ENCODE measurements at regions not wholly inside any gene's neighbourhood (a gene's known extent, or its start where the extent isn't known, plus 50 kb on each side); places are given as distances from the start of the nearest gene placed in this dataset.
"Not testable (repeated sequence)": the region's sequence is repeated elsewhere in the genome, so short reads cannot be mapped to it uniquely, and the experiment has no call there.

- no peak for DNase-seq (ENCODE audit: low read depth)
Measured at GRCh38 chr16:13471036-13471435, 448.9 kb upstream of the ERCC4 start.

GRCh38 chr16:13478991-13479390 lies 441.0 kb upstream of the ERCC4 start:
- DNase-seq (ENCODE audit: low read depth): no peak

- no peak for DNase-seq (ENCODE audit: low read depth)
Measured at GRCh38 chr16:13479549-13479948, 440.4 kb upstream of the ERCC4 start.

- no peak for DNase-seq (ENCODE audit: low read depth)
Measured at GRCh38 chr16:13480801-13481200, 439.2 kb upstream of the ERCC4 start.

- no peak for DNase-seq (ENCODE audit: low read depth)
Measured at GRCh38 chr16:13483121-13483520, 436.8 kb upstream of the ERCC4 start.

DNA sequence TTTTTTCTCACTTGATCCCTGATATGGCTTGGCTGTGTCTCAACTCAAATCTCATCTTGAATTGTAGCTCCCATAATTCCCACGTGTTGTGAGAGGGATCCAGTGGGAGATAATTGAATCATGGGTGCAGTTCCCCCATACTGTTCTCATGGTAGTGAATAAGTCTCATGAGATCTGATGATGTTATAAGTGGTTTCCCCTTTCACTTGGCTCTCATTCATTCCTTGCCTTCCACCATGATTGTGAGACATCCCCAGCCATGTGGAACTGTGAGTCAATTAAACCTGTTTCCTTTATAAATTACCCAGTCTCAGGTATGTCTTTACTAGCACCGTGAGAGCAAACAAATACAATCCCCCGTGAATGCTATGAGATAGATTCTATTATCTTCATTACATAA lies 430.5 kb upstream of the ERCC4 start:
- DNase-seq (ENCODE audit: low read depth): not testable (repeated sequence)

- DNase-seq (ENCODE audit: low read depth): no peak
Measured at GRCh38 chr16:13492046-13492445, 427.9 kb upstream of the ERCC4 start.

- no peak for DNase-seq (ENCODE audit: low read depth)
Measured at GRCh38 chr16:13503960-13504635, 415.9 kb upstream of the ERCC4 start.

DNA sequence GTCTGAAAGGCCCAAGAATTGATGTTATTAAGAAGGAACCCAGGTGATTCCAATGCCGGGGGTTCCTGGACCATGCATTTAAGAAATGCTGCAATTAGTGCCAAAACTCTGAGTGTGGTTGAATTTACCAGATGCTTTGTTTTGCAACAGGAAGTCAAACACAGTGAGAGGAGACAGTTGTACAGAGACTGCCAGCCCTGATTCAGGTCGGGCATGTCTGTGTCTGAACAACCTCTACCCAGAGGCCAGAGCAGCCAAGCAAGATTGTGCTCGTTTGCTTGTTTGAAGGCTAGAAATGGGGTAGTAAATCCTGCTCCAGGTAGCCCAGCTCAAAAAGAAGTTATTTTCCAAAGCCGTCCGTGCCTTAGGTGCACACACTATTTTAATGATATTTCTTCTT lies 412.4 kb upstream of the ERCC4 start:
- DNase-seq (ENCODE audit: low read depth): no peak

- DNase-seq (ENCODE audit: low read depth): no peak
Measured at GRCh38 chr16:13510425-13511151, 409.4 kb upstream of the ERCC4 start.

- no peak for DNase-seq (ENCODE audit: low read depth)
Measured at GRCh38 chr16:13517841-13518240, 402.1 kb upstream of the ERCC4 start.

DNA sequence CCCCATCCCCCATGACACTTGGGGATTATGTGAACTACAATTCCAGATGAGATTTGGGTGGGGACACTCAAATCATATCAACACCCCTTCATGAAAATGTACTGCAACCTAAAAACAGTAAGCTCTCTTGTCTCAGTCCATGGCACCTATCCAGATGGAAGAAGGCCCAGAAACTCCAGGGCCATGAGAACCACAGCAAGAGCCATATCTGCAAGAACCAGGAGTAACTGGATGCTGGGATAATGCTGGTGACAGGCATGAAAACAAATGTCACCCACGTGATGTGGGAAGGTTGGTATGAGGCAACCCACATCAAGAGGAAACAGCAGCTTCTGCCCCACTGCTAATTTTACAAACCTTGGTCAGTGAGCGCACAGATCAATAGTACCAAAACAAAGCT lies 400.1 kb upstream of the ERCC4 start:
- DNase-seq (ENCODE audit: low read depth): no peak

- DNase-seq (ENCODE audit: low read depth): no peak
Measured at GRCh38 chr16:13521356-13521755, 398.6 kb upstream of the ERCC4 start.

GRCh38 chr16:13527332-13527731 lies 392.6 kb upstream of the ERCC4 start:
- DNase-seq (ENCODE audit: low read depth): no peak

DNA sequence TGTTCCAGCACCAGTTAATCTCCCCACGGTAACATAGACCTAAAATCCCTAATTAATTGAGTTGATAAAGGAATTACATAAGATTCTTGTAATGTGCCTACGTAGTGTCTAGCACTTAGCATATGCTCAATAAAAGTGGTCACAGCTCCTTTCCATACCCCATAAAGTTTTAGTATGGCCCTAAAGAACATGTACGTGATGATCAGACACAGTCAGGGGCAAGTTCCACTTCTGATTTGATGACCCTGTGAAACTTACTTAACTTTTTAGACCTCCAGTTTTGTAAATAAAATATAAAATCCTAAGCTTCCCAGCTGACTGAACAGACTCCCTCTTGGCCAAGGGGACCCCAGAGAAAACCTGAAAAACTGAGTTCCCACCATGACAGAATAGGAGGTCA lies 391.3 kb upstream of the ERCC4 start:
- DNase-seq (ENCODE audit: low read depth): no peak

- DNase-seq (ENCODE audit: low read depth): no peak
Measured at GRCh38 chr16:13529193-13529982, 390.6 kb upstream of the ERCC4 start.

GRCh38 chr16:13540771-13541170 lies 379.2 kb upstream of the ERCC4 start:
- DNase-seq (ENCODE audit: low read depth): no peak

DNA sequence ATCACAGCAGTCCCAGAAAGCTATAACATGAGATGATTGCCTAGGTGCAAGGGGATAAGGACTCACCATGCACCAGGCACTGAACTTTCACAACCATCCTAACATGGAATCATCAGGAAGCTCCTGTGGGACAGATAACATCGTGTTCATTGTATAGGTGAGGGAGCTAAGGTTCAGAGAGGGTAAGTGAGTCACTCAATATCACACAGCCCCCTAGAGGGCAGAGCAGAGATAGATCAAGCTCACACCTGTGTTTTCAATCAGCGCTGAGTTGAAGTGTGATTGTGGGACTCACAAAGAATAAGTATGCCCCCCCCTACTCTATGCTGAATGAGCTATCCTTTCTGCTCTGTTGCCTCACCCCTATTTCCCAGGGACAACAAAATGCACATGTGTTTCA lies 377.7 kb upstream of the ERCC4 start:
- DNase-seq (ENCODE audit: low read depth): no peak

DNA sequence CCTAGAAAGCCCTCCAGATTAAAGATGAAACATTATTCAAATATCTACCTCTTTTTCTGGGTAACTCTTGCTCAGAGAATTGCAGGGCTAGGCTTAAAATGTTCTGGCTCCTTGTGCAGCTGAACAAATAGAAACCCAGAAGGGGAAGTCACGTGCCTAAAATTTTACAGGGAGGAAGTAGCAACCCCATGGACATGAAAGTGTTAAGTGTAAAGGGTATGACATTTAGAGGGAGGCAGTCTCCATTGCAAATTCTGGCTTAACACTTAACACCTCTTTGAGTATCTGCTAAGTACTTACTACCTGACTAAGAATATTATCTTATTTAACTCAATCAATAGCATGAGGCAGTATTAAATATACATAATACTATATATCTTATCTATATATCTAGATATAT lies 376.1 kb upstream of the ERCC4 start:
- DNase-seq (ENCODE audit: low read depth): no peak

DNA sequence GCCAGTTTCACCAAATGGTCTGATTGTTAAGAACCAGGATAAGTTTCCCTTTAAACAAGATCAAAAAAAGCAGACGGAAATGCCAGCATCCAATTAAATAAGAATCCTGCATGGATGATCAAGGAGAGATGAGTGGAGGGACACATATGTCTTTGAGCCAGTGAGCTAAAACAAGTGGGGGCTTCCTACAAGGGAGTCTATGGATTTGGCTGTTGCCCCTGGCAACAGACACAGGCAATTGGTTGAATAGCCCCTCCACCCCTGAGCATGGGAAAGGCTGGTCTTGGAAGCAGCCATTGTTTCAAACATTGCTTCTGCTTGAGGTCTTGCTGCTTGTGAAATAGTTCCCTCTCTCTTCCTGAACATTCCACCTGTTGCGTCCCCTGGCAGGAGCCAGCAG lies 374.7 kb upstream of the ERCC4 start:
- no peak for DNase-seq (ENCODE audit: low read depth)

GRCh38 chr16:13550254-13550653 lies 369.7 kb upstream of the ERCC4 start:
- DNase-seq (ENCODE audit: low read depth): no peak

DNA sequence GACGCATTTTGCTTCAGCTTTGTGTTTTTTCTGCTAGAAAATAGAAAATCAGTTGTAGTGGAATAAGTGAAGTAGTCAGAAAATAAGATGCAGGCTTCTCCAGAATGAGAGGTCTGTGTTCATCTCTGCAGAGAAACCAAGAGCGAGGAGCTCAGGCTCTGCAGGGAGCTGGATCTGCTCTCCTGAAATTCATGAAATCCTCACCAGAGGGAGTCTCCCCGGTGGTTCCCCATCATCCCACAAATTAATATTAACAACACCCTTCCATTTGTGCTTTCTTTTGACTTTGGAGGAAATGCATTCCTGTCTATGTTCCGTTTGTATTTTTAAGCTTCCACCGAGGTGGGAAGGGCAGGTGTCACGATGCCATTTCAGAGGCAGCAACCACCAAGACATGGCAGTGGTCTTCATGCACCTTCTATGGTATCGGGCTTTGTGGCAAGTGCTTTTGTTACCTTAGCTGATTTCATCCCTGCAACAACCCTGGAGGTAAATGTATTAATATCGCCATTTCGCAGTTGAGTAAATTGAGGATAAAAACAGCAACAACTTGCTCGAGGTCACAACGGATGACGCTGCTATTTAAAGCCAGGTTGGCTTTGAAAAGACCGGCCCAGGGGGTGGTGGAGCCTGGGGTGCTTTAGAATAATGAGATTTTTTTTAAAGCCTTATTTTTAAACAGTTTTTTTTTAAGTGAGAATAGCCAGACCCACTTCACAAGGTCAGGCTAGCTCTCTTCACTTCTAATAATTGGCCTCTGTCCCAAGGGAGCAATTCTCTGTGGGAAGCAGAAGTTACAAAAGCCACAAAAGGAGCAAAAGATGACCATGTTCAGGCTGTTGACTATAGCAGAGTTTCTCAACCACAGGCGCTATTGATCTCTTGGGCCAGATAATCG lies 367.6 kb upstream of the ERCC4 start:
- DNase-seq (ENCODE audit: low read depth): no peak

All from activated T-cell treated with anti-CD3 and anti-CD28 coated beads for 24 hours (primary cell).